ENCODE measurements at regions not wholly inside any gene's neighbourhood (a gene's known extent, or its start where the extent isn't known, plus 50 kb on each side); places are given as distances from the start of the nearest gene placed in this dataset.

DNA sequence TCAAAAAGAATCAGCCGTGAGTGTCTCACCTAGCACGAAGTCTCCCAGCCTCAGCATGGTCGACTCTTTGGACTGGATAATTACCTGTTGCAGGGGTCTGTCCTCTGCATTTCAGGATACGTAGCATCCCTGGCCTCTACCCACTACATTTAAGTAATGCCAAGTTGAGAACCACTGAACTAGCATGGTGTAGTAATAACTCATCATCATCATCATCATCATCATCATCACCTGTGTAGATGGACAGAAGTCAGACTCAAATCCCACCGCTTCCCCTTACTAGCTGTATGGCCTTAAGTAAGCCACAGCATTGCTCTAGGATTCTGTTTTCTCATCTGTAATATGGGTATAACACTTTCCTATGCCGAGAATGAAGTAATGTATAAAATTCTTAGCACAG is 373.1 kb upstream of the XYLT1 start:
- H3K27ac ChIP-seq, result no peak overlapping the region
- TF ChIP-seq EZH2 (IDR thresholded peaks at IDR 0.05; ENCODE audit: insufficient read depth, poor library complexity, severe bottlenecking) (no peak), EZH2phosphoT487 (IDR thresholded peaks at IDR 0.05; ENCODE audit: insufficient read depth, low read depth) (no peak)
- in situ Hi-C loops (cut with MboI), result no loop called here
- H3F3A ChIP-seq (ENCODE audit: insufficient read depth), result no peaks in the 10 kb centered on the region
- no peaks in the 10 kb centered on the region for H3K4me1 ChIP-seq (ENCODE audit: insufficient read depth)
- H3K4me3 ChIP-seq, result no peak overlapping the region
- H3K9me2 ChIP-seq (ENCODE audit: insufficient read depth), result no peaks in the 10 kb centered on the region
- H3K4me2 ChIP-seq (ENCODE audit: unreplicated experiment), result no peak overlapping the region
- 66 to 67% methylated on average over 6 of the region's 6 CpGs for WGBS, 2 experiments (ENCODE audit: low coverage in 1 of 2, low lambda C conversion rate in 2 of 2, missing lambda C conversion rate in 2 of 2)
- H3K27me3 ChIP-seq (replicated peaks; ENCODE audit: insufficient read depth), result 0 out of 2 replicates have a peak, but pooled peaks cover 3% of the 10 kb centered on the region
- no peak for DNase-seq
- H3K79me2 ChIP-seq (ENCODE audit: insufficient read depth), result no peaks in the 10 kb centered on the region
- no peaks in the 10 kb centered on the region for H3K36me3 ChIP-seq (ENCODE audit: low read depth)
- H3K9ac ChIP-seq, result no peak overlapping the region
- H3K9me3 ChIP-seq (ENCODE audit: low read depth), result no peaks in the 10 kb centered on the region
- H4K20me1 ChIP-seq (ENCODE audit: insufficient read depth), result no peaks in the 10 kb centered on the region
- no peak overlapping the region for H2AFZ ChIP-seq

DNA sequence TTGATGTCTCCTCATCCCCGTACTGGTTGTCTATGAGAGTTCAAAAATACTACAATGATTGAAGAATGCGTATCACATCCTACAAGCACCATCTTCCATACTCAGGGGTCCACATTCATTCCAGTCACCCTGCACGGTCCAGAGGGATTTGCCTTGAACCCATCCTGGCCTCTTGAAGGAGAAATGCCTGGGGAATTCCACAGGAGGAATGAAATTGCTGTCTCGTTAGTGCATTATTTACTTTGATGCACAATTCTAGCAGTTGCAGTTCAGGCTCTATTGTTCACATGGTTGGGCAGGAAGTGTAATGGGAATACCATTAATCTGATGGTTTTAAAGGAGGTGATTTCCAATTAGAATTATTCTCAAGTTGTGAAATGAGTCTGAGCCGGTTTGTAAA is 369.1 kb upstream of the XYLT1 start:
- Histone ChIP-seq H3K9me2 (ENCODE audit: insufficient read depth) (no peaks in the 10 kb centered on the region), H3K79me2 (ENCODE audit: insufficient read depth) (no peaks in the 10 kb centered on the region), H3K9me3 (ENCODE audit: low read depth) (no peaks in the 10 kb centered on the region), H3F3A (ENCODE audit: insufficient read depth) (peaks cover 18% of the 10 kb centered on the region), H3K4me1 (ENCODE audit: insufficient read depth) (peaks cover 20% of the 10 kb centered on the region), H3K36me3 (ENCODE audit: low read depth) (no peaks in the 10 kb centered on the region), H2AFZ (no peak overlapping the region), H3K27me3 (replicated peaks; ENCODE audit: insufficient read depth) (no peaks in the 10 kb centered on the region), H3K9ac (no peak overlapping the region), H3K4me3 (no peak overlapping the region), H3K4me2 (ENCODE audit: unreplicated experiment) (no peak overlapping the region), H4K20me1 (ENCODE audit: insufficient read depth) (no peaks in the 10 kb centered on the region), H3K27ac (no peak overlapping the region)
- in situ Hi-C loops (cut with MboI), result no loop called here
- TF ChIP-seq EZH2phosphoT487 (IDR thresholded peaks at IDR 0.05; ENCODE audit: insufficient read depth, low read depth) (no peak), EZH2 (IDR thresholded peaks at IDR 0.05; ENCODE audit: insufficient read depth, poor library complexity, severe bottlenecking) (no peak)
- WGBS, 2 experiments (ENCODE audit: low coverage in 1 of 2, low lambda C conversion rate in 2 of 2, missing lambda C conversion rate in 2 of 2), result 67 to 69% methylated on average over 5 of the region's 5 CpGs
- DNase-seq, result no peak

DNA sequence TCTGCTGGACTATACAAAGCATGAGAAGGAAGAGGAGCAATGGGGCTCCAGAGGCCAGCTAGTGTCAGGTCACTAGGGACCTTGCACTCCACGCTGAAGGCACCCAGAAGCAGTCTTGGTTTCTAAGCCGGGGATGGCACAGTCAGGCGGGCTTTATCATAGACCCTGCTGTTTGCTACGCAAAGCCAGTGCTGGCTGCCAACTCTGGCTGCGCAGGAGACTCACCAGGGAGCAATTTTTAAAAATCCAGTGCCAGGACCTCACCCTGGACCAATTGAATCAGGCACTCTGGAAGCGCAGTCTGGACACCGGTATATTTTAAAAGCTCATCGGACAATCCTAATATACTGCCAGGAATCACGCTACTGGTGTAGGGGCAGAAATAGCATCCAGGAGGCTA is 368.5 kb upstream of the XYLT1 start:
- Histone ChIP-seq H3K27me3 (replicated peaks; ENCODE audit: insufficient read depth) (no peaks in the 10 kb centered on the region), H3K9me2 (ENCODE audit: insufficient read depth) (no peaks in the 10 kb centered on the region), H3K9ac (no peak overlapping the region), H3K27ac (no peak overlapping the region), H3K36me3 (ENCODE audit: low read depth) (no peaks in the 10 kb centered on the region), H3K4me2 (ENCODE audit: unreplicated experiment) (no peak overlapping the region), H3K4me1 (ENCODE audit: insufficient read depth) (peaks cover 20% of the 10 kb centered on the region), H3F3A (ENCODE audit: insufficient read depth) (peaks cover 18% of the 10 kb centered on the region), H3K9me3 (ENCODE audit: low read depth) (no peaks in the 10 kb centered on the region), H3K4me3 (no peak overlapping the region), H3K79me2 (ENCODE audit: insufficient read depth) (no peaks in the 10 kb centered on the region), H2AFZ (no peak overlapping the region), H4K20me1 (ENCODE audit: insufficient read depth) (no peaks in the 10 kb centered on the region)
- TF ChIP-seq EZH2 (IDR thresholded peaks at IDR 0.05; ENCODE audit: insufficient read depth, poor library complexity, severe bottlenecking) (no peak), EZH2phosphoT487 (IDR thresholded peaks at IDR 0.05; ENCODE audit: insufficient read depth, low read depth) (no peak)
- in situ Hi-C loops (cut with MboI), result no loop called here
- WGBS, 2 experiments (ENCODE audit: low coverage in 1 of 2, low lambda C conversion rate in 2 of 2, missing lambda C conversion rate in 2 of 2), result 62 to 75% methylated on average over 9 of the region's 9 CpGs
- no peak for DNase-seq

DNA sequence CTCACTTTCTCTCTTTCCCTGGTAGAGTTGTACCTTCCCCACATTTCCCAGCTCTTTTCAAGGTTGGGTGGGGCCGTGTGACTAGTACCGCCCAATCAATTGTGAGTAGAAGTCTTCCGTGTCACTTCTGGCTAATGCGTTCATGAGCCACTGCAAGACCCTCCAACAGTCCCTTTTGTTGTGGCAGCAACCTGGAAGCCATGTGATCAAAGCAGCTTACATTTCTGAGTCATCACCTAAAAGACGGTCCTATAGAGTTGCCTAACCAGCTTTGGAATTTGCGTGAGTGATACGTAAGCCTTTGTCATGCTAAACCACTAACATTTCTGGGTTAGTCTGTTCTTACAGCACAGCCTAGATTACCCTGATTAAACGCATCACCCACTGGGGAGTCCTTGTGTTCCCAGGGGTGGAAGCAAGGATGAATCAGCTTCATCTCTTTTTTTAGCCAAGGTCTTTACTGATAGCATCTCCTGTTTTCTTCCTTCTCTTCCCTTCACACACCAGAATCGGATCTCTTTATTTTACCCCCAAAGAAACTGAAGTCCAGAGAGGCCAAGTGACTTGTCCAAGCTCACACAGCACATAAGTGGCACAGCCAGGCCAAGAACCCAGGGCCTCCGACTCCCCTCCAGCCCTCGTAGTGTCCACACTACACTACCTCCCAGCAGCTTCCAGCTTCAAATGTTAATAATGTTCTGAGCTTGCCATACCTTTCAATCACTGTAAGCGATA is 366.3 kb upstream of the XYLT1 start:
- H2AFZ ChIP-seq, result no peak overlapping the region
- H3K9me2 ChIP-seq (ENCODE audit: insufficient read depth), result no peaks in the 10 kb centered on the region
- H3K27me3 ChIP-seq (replicated peaks; ENCODE audit: insufficient read depth), result no peaks in the 10 kb centered on the region
- peak; percentile 95 for DNase-seq
- peak overlapping the region; percentile 37 for H3K4me2 ChIP-seq (ENCODE audit: unreplicated experiment)
- peak overlapping the region; percentile 58 for H3K27ac ChIP-seq
- no peaks in the 10 kb centered on the region for H3K9me3 ChIP-seq (ENCODE audit: low read depth)
- no peak overlapping the region for H3K4me3 ChIP-seq
- in situ Hi-C loops (cut with MboI), result no loop called here
- H3F3A ChIP-seq (ENCODE audit: insufficient read depth), result peaks cover 18% of the 10 kb centered on the region
- H4K20me1 ChIP-seq (ENCODE audit: insufficient read depth), result no peaks in the 10 kb centered on the region
- peaks cover 20% of the 10 kb centered on the region for H3K4me1 ChIP-seq (ENCODE audit: insufficient read depth)
- 0 out of 2 replicates have a peak overlapping the region, but pooled peaks have one; percentile 8 for H3K9ac ChIP-seq
- TF ChIP-seq EZH2phosphoT487 (IDR thresholded peaks at IDR 0.05; ENCODE audit: insufficient read depth, low read depth), result no peak
- TF ChIP-seq EZH2 (IDR thresholded peaks at IDR 0.05; ENCODE audit: insufficient read depth, poor library complexity, severe bottlenecking), result no peak
- no peaks in the 10 kb centered on the region for H3K36me3 ChIP-seq (ENCODE audit: low read depth)
- WGBS, 2 experiments (ENCODE audit: low coverage in 1 of 2, low lambda C conversion rate in 2 of 2, missing lambda C conversion rate in 2 of 2), result 36 to 38% methylated on average over 12 of the region's 12 CpGs
- H3K79me2 ChIP-seq (ENCODE audit: insufficient read depth), result no peaks in the 10 kb centered on the region
